KMS-11 (cell line): ENCODE measurements at regions not wholly inside any gene's neighbourhood (a gene's known extent, or its start where the extent isn't known, plus 50 kb on each side); places are given as distances from the start of the nearest gene placed in this dataset.

Experiments used
- H2AFZ ChIP-seq: fragments of 200-600 bp; sonication (generic); 2 replicates; pipeline ENCODE4 v1.6.1; 2016; ENCODE audit warnings: antibody characterized with exemption, mixed run types, low read depth
- H3K27ac ChIP-seq: fragments of 200-600 bp; sonication (generic); 2 replicates; pipeline ENCODE4 v1.6.1; 2016; ENCODE audit warnings: mild to moderate bottlenecking, mixed run types
- H3K27me3 ChIP-seq: fragments of 200-600 bp; sonication (generic); 2 replicates; pipeline ENCODE4 v1.6.1; 2017; ENCODE audit warnings: mild to moderate bottlenecking, low read depth, mixed run types, moderate library complexity; ENCODE audit not compliant: insufficient read depth
- H3K36me3 ChIP-seq: fragments of 200-600 bp; sonication (generic); 2 replicates; pipeline ENCODE4 v1.6.1; 2017; ENCODE audit warnings: mild to moderate bottlenecking, mixed run types; ENCODE audit not compliant: insufficient read depth
- H3K4me1 ChIP-seq: fragments of 200-600 bp; sonication (generic); 2 replicates; pipeline ENCODE4 v1.6.1; 2016; ENCODE audit warnings: mild to moderate bottlenecking, low read depth, mixed run types; ENCODE audit not compliant: poor library complexity, severe bottlenecking
- H3K4me2 ChIP-seq: fragments of 200-600 bp; sonication (generic); 2 replicates; pipeline ENCODE4 v1.7.0; 2016; ENCODE audit warnings: mild to moderate bottlenecking, mixed run types
- H3K4me3 ChIP-seq: fragments of 200-600 bp; sonication (generic); IDR thresholded peaks from 2 replicates; pipeline ENCODE4 v1.6.1; 2017; ENCODE audit warnings: low read depth, low read length, mixed read lengths; ENCODE audit not compliant: insufficient read depth
- H3K79me2 ChIP-seq: fragments of 200-600 bp; sonication (generic); 2 replicates; pipeline ENCODE4 v1.6.1; 2016; ENCODE audit warnings: low read depth, mixed run types; ENCODE audit not compliant: insufficient read depth
- H3K9ac ChIP-seq: fragments of 200-600 bp; sonication (generic); 2 replicates; pipeline ENCODE4 v1.6.1; 2016; ENCODE audit warnings: mild to moderate bottlenecking, mixed run types
- H4K20me1 ChIP-seq: fragments of 200-600 bp; sonication (generic); 2 replicates; pipeline ENCODE4 v1.6.1; 2016; ENCODE audit warnings: mild to moderate bottlenecking, mixed run types; ENCODE audit not compliant: insufficient read depth
- TF ChIP-seq, protein P1 (sequence below): fragments of 200-600 bp; sonication (generic); conservative IDR thresholded peaks from 2 replicates; pipeline ENCODE4 v1.6.1; 2017; ENCODE audit warnings: low read depth, mild to moderate bottlenecking, antibody characterized with exemption, low read length, moderate library complexity, mixed read lengths

DNA sequence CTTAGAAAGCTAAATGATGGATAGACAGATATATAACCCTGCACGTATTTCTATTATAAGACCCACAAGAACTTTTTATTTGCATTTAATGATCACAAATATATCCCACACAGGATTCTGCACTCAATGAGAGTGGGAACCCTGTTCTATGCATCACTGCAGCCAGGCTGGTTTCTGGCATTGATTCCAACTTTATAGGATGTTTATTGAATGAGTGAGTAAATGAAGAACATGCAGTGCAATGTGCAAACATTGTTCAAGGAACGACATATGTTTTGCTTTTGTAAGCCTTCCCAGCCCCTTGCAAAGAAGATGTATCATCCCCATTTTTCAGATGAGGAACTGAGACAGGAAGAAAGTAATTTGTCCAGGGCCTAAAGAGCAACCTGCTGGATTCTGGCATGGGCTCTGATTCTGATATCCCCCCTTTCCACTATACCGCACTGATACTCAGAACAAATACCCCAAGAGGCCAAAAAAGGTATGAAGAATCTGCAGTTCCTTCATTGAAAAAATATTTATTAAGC lies 246.3 kb downstream of the LACC1 start:
- Histone ChIP-seq H4K20me1 (no peaks in the 10 kb centered on the region), H3K4me3 (no peak overlapping the region), H3K9ac (no peak overlapping the region), H3K36me3 (no peaks in the 10 kb centered on the region), H3K27me3 (no peaks in the 10 kb centered on the region), H3K79me2 (no peaks in the 10 kb centered on the region), H3K4me1 (no peaks in the 10 kb centered on the region), H3K27ac (no peak overlapping the region), H2AFZ (no peak overlapping the region), H3K4me2 (no peak overlapping the region)
- TF ChIP-seq, protein P1, sequence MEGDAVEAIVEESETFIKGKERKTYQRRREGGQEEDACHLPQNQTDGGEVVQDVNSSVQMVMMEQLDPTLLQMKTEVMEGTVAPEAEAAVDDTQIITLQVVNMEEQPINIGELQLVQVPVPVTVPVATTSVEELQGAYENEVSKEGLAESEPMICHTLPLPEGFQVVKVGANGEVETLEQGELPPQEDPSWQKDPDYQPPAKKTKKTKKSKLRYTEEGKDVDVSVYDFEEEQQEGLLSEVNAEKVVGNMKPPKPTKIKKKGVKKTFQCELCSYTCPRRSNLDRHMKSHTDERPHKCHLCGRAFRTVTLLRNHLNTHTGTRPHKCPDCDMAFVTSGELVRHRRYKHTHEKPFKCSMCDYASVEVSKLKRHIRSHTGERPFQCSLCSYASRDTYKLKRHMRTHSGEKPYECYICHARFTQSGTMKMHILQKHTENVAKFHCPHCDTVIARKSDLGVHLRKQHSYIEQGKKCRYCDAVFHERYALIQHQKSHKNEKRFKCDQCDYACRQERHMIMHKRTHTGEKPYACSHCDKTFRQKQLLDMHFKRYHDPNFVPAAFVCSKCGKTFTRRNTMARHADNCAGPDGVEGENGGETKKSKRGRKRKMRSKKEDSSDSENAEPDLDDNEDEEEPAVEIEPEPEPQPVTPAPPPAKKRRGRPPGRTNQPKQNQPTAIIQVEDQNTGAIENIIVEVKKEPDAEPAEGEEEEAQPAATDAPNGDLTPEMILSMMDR, result no peak

DNA sequence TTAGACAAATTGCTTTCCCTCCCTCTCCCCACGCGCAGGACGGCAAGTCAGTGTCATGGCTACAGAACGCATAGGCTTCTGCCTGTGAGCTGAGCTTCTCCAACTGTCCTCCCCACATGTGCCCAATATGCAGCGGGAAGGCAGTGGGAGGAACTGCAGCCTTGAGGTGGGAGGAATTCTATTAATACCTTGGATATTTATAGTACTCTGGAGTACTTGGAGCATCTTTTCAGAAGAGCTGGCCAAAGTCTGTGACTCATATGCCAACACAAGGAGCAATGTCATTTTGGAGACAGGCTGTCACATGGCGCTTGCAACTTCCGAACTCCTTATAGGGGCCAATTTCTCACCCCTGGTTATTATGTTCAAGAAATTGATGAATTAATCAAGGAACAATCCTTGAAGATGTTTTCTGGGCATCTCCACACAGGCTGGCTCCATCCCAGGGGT lies 245.0 kb upstream of the SERP2 start:
- H2AFZ ChIP-seq, result no peak overlapping the region
- H3K9ac ChIP-seq, result no peak overlapping the region
- no peaks in the 10 kb centered on the region for H3K27me3 ChIP-seq
- no peaks in the 10 kb centered on the region for H3K4me1 ChIP-seq
- H3K79me2 ChIP-seq, result no peaks in the 10 kb centered on the region
- H3K36me3 ChIP-seq, result no peaks in the 10 kb centered on the region
- H3K4me3 ChIP-seq, result no peak overlapping the region
- H3K27ac ChIP-seq, result no peak overlapping the region
- TF ChIP-seq, protein P1, result no peak
- no peak overlapping the region for H3K4me2 ChIP-seq
- no peaks in the 10 kb centered on the region for H4K20me1 ChIP-seq

DNA sequence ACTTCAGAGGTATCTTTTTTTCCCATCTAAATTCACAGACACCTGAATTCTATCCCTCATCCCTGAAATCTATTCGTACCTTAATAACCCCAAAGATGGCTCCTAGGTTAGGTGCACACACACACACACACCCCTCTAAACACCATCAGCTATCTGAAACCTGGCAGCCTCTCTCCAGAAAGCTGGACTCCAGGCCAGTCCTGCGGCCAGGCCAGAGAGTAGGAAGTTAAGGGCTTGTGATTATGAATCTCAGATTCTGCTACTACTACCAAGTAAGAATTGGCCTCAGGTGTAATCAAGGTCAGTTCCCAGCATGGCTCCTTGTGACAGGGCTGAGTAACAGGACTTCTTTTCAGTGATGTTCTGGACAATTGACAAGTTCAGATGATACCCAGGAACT lies 244.2 kb upstream of the SERP2 start:
- no peaks in the 10 kb centered on the region for H3K36me3 ChIP-seq
- H3K27me3 ChIP-seq, result no peaks in the 10 kb centered on the region
- TF ChIP-seq, protein P1, result no peak
- no peak overlapping the region for H3K4me2 ChIP-seq
- H3K27ac ChIP-seq, result no peak overlapping the region
- no peaks in the 10 kb centered on the region for H3K4me1 ChIP-seq
- no peak overlapping the region for H3K9ac ChIP-seq
- H3K4me3 ChIP-seq, result no peak overlapping the region
- H2AFZ ChIP-seq, result no peak overlapping the region
- H3K79me2 ChIP-seq, result no peaks in the 10 kb centered on the region
- H4K20me1 ChIP-seq, result no peaks in the 10 kb centered on the region

DNA sequence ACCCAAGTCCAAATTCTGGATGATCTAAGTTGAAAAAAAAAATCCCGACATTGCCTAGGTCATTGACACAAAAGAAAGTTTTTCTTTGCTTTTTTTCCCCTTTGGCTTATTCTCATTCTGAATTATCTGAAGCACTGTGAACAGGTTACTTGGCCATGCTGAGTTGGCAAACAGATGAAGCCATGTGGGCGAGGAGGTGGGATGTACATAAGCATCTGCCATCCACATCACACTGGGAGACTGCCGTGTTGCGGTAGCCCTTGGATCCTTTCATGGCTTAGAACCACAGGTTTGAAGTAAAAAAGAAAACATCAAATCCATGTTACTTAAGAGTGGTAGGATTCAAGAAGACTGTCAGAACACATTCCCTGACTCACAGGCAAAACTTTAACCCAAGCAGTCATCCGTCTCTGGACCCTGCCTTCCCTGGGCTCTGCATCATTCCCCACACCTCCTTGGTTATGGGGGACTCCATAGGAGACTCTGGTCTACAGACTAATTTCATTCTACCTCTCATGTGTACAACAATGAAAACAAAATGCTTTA lies 242.5 kb upstream of the SERP2 start:
- Histone ChIP-seq H3K9ac (no peak overlapping the region), H3K27me3 (no peaks in the 10 kb centered on the region), H3K4me1 (no peaks in the 10 kb centered on the region), H3K36me3 (no peaks in the 10 kb centered on the region), H4K20me1 (no peaks in the 10 kb centered on the region), H3K79me2 (no peaks in the 10 kb centered on the region), H3K27ac (no peak overlapping the region), H2AFZ (no peak overlapping the region), H3K4me3 (no peak overlapping the region), H3K4me2 (no peak overlapping the region)
- TF ChIP-seq, protein P1, result no peak
